ENCODE measurements at regions not wholly inside any gene's neighbourhood (a gene's known extent, or its start where the extent isn't known, plus 50 kb on each side); places are given as distances from the start of the nearest gene placed in this dataset.

GRCh38 chr14:71194251-71194650 lies 287.0 kb downstream of the PCNX1 start:
- TF ChIP-seq POLR2A (IDR thresholded peaks at IDR 0.05) (no peak), CTCF (IDR thresholded peaks at IDR 0.05) (no peak)

Data from uterus (tissue), 2 donors.